GM18873 (cell line): ENCODE measurements at regions not wholly inside any gene's neighbourhood (a gene's known extent, or its start where the extent isn't known, plus 50 kb on each side); places are given as distances from the start of the nearest gene placed in this dataset.

Source experiments
- ATAC-seq: cut with Tn5 transposase; IDR thresholded peaks from one replicate; pipeline ENCODE4 v1.9.1; 2021; ENCODE audit warnings: mild to moderate bottlenecking, moderate library complexity, moderate number of reproducible peaks; ENCODE audit not compliant: unreplicated experiment, low FRiP score

GRCh38 chr13:83248751-83249150, 633.5 kb downstream of the SLITRK1 start:
- no peak for ATAC-seq

GRCh38 chr13:83232626-83233025, 649.6 kb downstream of the SLITRK1 start:
- no peak for ATAC-seq

- ATAC-seq = no peak
Measured at GRCh38 chr13:83229574-83230305, 652.5 kb downstream of the SLITRK1 start.

- ATAC-seq = no peak
Measured at GRCh38 chr13:83223546-83223945, 658.7 kb downstream of the SLITRK1 start.

GRCh38 chr13:83221813-83222241, 660.4 kb downstream of the SLITRK1 start:
- ATAC-seq = no peak

- ATAC-seq = no peak
Measured at GRCh38 chr13:83221256-83221655, 661.0 kb downstream of the SLITRK1 start.

GRCh38 chr13:83220241-83220640, 662.0 kb downstream of the SLITRK1 start:
- no peak for ATAC-seq

- ATAC-seq = no peak
Measured at GRCh38 chr13:83219832-83220231, 662.4 kb downstream of the SLITRK1 start.

GRCh38 chr13:83216479-83217245, 665.6 kb downstream of the SLITRK1 start:
- no peak for ATAC-seq

- no peak for ATAC-seq
Measured at GRCh38 chr13:83215627-83216026, 666.6 kb downstream of the SLITRK1 start.

GRCh38 chr13:83214452-83214851, 667.8 kb downstream of the SLITRK1 start:
- ATAC-seq = no peak

- no peak for ATAC-seq
Measured at GRCh38 chr13:83211301-83211700, 671.0 kb downstream of the SLITRK1 start.

GRCh38 chr13:83204886-83205285, 677.4 kb downstream of the SLITRK1 start:
- ATAC-seq = no peak

- ATAC-seq = no peak
Measured at GRCh38 chr13:83201506-83201905, 680.8 kb downstream of the SLITRK1 start.

- ATAC-seq = no peak
Measured at GRCh38 chr13:83197316-83197715, 685.0 kb downstream of the SLITRK1 start.

GRCh38 chr13:83190020-83190419, 692.3 kb downstream of the SLITRK1 start:
- no peak for ATAC-seq

- no peak for ATAC-seq
Measured at GRCh38 chr13:83184819-83185218, 697.5 kb downstream of the SLITRK1 start.

GRCh38 chr13:83184150-83184475, 698.2 kb downstream of the SLITRK1 start:
- ATAC-seq = no peak

- ATAC-seq = no peak
Measured at GRCh38 chr13:83183439-83184149, 698.7 kb downstream of the SLITRK1 start.

- ATAC-seq = no peak
Measured at GRCh38 chr13:83182845-83183244, 699.4 kb downstream of the SLITRK1 start.

- ATAC-seq = no peak
Measured at GRCh38 chr13:83178008-83178407, 704.3 kb downstream of the SLITRK1 start.
